Esophagus squamous epithelium (tissue), 5 donors: ENCODE measurements at regions not wholly inside any gene's neighbourhood (a gene's known extent, or its start where the extent isn't known, plus 50 kb on each side); places are given as distances from the start of the nearest gene placed in this dataset.
"Not testable (repeated sequence)": the region's sequence is repeated elsewhere in the genome, so short reads cannot be mapped to it uniquely, and the experiment has no call there.

ENCODE experiments used
- DNase-seq: peaks from one replicate; lab custom pipeline; 2025; lab: John Stamatoyannopoulos, UW
- H3K27ac ChIP-seq, 4 donors: fragments of 200-600 bp; sonication (generic); one replicate each; pipeline ENCODE4 v1.5.1; 2016 to 2019; ENCODE audit warnings: mild to moderate bottlenecking in 1 of 4
- H3K27me3 ChIP-seq, 4 donors: fragments of 200-600 bp; sonication (generic); 1 replicate in 3 of 4; 2 replicates in 1 of 4; pipeline versions ENCODE4 v1.5.1 to v1.6.0; 2017 to 2021; ENCODE audit warnings: antibody characterized with exemption in 1 of 4
- H3K36me3 ChIP-seq, 3 donors: fragments of 200-600 bp; sonication (generic); one replicate each; pipeline ENCODE4 v1.5.1; 2016 to 2019
- H3K4me1 ChIP-seq, 3 donors: fragments of 200-600 bp; sonication (generic); one replicate each; pipeline ENCODE4 v1.5.1; 2017 to 2019
- H3K4me3 ChIP-seq, 4 donors: fragments of 200-600 bp; sonication (generic); 1 replicate in 3 of 4; 2 replicates in 1 of 4; pipeline ENCODE4 v1.5.1; 2016 to 2019; ENCODE audit warnings: mild to moderate bottlenecking in 2 of 4, moderate library complexity in 1 of 4
- H3K9me3 ChIP-seq, 3 donors: fragments of 200-600 bp; sonication (generic); one replicate each; pipeline ENCODE4 v1.5.1; 2016 to 2019
- CTCF ChIP-seq, 6 experiments: fragments of 450-650 bp in 4 of 6; fragments of 200-600 bp in 2 of 6; sonication (generic) in 2 of 6; IDR thresholded peaks; one replicate each; pipeline ENCODE4 v1.5.1; 2016 to 2019; ENCODE audit warnings: antibody characterized with exemption in 6 of 6, mild to moderate bottlenecking in 4 of 6, moderate library complexity in 4 of 6
- POLR2A ChIP-seq, 4 donors: fragments of 450-650 bp; IDR thresholded peaks; one replicate each; pipeline ENCODE4 v1.6.1; 2017; ENCODE audit warnings: antibody characterized with exemption in 4 of 4, mild to moderate bottlenecking in 4 of 4, moderate library complexity in 3 of 4
- WGBS, 2 donors: methylation state at CpG; one replicate each; pipeline ENCODE4 v1.1.5; 2018; 5-methylcytosine and 5-hydroxymethylcytosine counted together
- intact Hi-C: fragments of 100-400 bp; cut with DNase I; formaldehyde crosslinking; loops from one replicate; pipeline ENCODE4 v1.15.0; 2022
- donor health status: DM: yes; HTN: yes; CAD: no.

- intact Hi-C loops: no loop called here
- Histone ChIP-seq H3K36me3 (no peaks in the 10 kb centered on the region), H3K9me3 (no peaks in the 10 kb centered on the region), H3K4me3 (no peak overlapping the region), H3K4me1 (no peaks in the 10 kb centered on the region), H3K27ac (no peak overlapping the region), H3K27me3 (no peaks in the 10 kb centered on the region)
- WGBS, 2 donors: 58 to 60% methylated on average over 2 of the region's 2 CpGs
- DNase-seq: no peak
- TF ChIP-seq CTCF (IDR thresholded peaks at IDR 0.05): no peak
- TF ChIP-seq POLR2A (IDR thresholded peaks at IDR 0.05): no peak
Observed at GRCh38 chr5:104344809-104345208, 782.2 kb upstream of the NUDT12 start.

GRCh38 chr5:104327801-104328200, 765.2 kb upstream of the NUDT12 start:
- Histone ChIP-seq H3K27ac (no peak overlapping the region), H3K9me3 (no peaks in the 10 kb centered on the region), H3K4me3 (no peak overlapping the region), H3K27me3 (no peaks in the 10 kb centered on the region), H3K36me3 (no peaks in the 10 kb centered on the region), H3K4me1 (no peaks in the 10 kb centered on the region)
- no peak for DNase-seq
- intact Hi-C loops: no loop called here
- TF ChIP-seq POLR2A (IDR thresholded peaks at IDR 0.05): no peak
- no peak for TF ChIP-seq CTCF (IDR thresholded peaks at IDR 0.05)
- 7 to 21% methylated on average over 1 of the region's 1 CpG for WGBS, 2 donors

- Histone ChIP-seq H3K4me1 (no peaks in the 10 kb centered on the region), H3K9me3 (no peaks in the 10 kb centered on the region), H3K27ac (no peak overlapping the region), H3K36me3 (no peaks in the 10 kb centered on the region), H3K27me3 (no peaks in the 10 kb centered on the region), H3K4me3 (no peak overlapping the region)
- no peak for DNase-seq
- intact Hi-C loops: no loop called here
- TF ChIP-seq POLR2A (IDR thresholded peaks at IDR 0.05) (no peak), CTCF (IDR thresholded peaks at IDR 0.05) (no peak)
Observed at GRCh38 chr5:104326966-104327365, 764.4 kb upstream of the NUDT12 start.

DNA sequence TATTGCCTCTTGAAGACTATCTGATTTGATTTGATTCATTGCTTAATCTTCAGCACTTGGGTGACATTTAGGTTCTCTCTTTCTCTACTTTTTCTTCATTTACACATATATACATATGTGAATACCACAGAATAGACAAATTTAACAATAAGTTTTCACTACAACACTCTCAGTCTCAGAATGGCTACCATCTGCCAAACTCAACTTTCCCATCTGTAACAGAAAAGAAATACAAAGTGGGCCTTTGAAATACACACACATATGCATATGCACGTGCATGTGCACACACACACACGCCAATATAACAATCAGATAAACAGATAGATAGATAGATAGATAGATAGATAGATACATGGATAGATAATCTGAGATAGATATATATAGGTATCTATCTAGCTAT, 762.8 kb upstream of the NUDT12 start:
- no peaks in the 10 kb centered on the region for H3K27me3 ChIP-seq
- intact Hi-C loops: no loop called here
- no peaks in the 10 kb centered on the region for H3K36me3 ChIP-seq
- no peaks in the 10 kb centered on the region for H3K4me1 ChIP-seq
- 87 to 91% methylated on average over 2 of the region's 2 CpGs for WGBS, 2 donors
- H3K9me3 ChIP-seq: no peaks in the 10 kb centered on the region
- no peak overlapping the region for H3K27ac ChIP-seq
- H3K4me3 ChIP-seq: no peak overlapping the region
- TF ChIP-seq POLR2A (IDR thresholded peaks at IDR 0.05) (no peak), CTCF (IDR thresholded peaks at IDR 0.05) (no peak)
- DNase-seq: no peak

- DNase-seq, intact Hi-C loops, H3K9me3 ChIP-seq, H3K36me3 ChIP-seq, H3K27me3 ChIP-seq, H3K4me3 ChIP-seq, H3K27ac ChIP-seq, H3K4me1 ChIP-seq: not testable (repeated sequence)
Observed at GRCh38 chr5:104316676-104317075, 754.1 kb upstream of the NUDT12 start.

- peaks cover 0 to 4% (median 0%) of the 10 kb centered on the region in 3 donors for H3K9me3 ChIP-seq
- intact Hi-C loops: no loop called here
- WGBS, 2 donors: 13 to 21% methylated on average over 1 of the region's 1 CpG
- H3K4me1 ChIP-seq: no peaks in the 10 kb centered on the region
- no peak for DNase-seq
- H3K27me3 ChIP-seq: no peaks in the 10 kb centered on the region
- H3K4me3 ChIP-seq: no peak overlapping the region
- no peaks in the 10 kb centered on the region for H3K36me3 ChIP-seq
- no peak for TF ChIP-seq POLR2A (IDR thresholded peaks at IDR 0.05)
- TF ChIP-seq CTCF (IDR thresholded peaks at IDR 0.05): no peak
- H3K27ac ChIP-seq: no peak overlapping the region
Observed at GRCh38 chr5:104312481-104312880, 749.9 kb upstream of the NUDT12 start.
